ENCODE measurements at regions not wholly inside any gene's neighbourhood (a gene's known extent, or its start where the extent isn't known, plus 50 kb on each side); places are given as distances from the start of the nearest gene placed in this dataset.
"Not testable (repeated sequence)": the region's sequence is repeated elsewhere in the genome, so short reads cannot be mapped to it uniquely, and the experiment has no call there.

DNA sequence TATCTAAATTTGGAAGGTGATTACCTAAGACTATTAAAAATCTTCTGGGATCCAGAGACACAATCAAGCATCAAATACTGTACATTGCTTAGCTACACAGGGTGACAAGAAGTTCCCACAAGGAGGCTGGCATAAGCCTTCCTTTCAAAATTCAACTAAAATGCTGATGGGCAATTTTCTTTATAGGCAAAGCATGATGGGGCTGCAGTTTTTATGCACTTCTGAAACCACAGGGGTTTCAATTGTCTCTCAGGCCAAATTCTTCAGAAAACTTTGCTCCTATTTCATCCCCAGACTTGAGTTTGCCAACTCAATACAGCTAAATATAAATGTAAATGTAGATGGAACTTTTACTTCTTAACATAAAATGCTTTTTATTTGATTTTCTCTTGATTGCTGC, 241.6 kb downstream of the ZPLD1 start:
- no peak for DNase-seq (ENCODE audit: low read depth in 4 of 4, low spot score in 3 of 4)

DNA sequence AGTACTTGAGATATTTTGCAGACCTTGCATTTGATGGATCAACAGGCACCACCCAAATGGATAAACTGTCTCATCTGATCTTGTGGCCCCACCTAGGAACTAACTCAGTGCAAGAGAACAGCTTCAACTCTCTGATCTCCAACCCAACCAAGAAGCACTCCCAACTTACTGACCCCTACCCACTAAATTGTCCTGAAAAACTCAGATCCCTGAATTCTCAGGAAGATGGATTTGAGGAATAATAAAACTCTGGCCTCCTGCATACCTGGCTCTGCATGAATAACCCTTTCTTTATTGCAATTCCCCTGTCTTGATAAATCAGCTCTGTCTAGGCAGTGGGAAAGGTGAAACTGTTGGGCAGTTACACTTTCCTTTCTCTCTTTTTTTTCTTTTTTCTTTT, 247.9 kb downstream of the ZPLD1 start:
- peak; percentile 5 to 48 (median 26) for DNase-seq (ENCODE audit: low read depth in 4 of 4, low spot score in 3 of 4)

DNA sequence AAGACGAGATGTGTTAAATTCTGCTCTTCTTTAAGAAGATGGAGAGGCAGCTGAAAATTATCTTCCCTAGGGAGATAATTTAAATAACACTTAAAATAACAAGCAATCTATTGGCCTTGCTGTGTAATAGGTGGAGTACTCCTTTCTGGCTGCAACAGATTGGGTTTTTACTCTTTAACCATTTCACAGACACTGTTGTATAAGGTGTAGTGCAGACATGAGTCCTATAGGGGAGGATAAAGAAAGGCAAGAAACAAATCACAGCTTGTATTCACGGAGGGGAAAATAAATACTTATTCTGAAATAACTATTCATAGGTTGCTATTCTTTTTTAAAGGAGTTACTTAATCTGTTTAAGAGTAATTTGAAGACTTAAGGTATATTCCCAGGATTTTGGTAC, 252.0 kb downstream of the ZPLD1 start:
- DNase-seq (ENCODE audit: low read depth in 4 of 4, low spot score in 3 of 4) = no peak

DNA sequence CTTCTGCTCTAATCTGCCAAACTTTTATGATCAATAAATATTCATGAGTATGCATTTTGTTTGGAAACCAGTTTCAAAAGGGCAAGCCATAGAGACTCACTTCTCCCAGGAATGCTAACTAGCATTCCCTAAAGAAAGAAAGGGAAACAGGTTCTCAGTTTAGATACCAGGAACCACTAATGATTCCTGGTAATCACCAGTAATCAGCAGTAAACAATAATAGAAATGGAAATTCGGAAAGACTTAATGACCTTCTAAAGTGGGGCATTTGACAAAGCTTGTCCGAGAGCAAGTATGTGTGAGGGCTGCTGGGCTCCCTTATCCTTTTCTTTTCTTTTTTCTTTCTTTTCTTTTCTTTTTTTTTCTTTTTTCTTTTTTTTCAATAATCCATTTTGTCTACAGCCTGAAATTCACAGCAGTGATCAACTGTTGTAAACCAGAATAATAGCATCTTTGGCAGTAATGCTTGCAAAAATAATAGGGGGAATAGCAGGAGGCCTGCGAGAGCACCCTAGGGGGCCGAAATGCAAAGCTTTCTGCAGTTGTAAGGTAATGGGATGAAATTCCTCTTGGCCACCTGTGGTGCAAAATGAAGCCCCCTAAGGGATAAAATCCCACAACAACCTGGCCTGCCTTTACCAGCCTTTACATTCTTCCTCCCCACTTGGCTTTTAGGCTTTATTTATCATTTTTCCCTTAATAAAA, 253.2 kb downstream of the ZPLD1 start:
- no peak for DNase-seq (ENCODE audit: low read depth in 4 of 4, low spot score in 3 of 4)

DNA sequence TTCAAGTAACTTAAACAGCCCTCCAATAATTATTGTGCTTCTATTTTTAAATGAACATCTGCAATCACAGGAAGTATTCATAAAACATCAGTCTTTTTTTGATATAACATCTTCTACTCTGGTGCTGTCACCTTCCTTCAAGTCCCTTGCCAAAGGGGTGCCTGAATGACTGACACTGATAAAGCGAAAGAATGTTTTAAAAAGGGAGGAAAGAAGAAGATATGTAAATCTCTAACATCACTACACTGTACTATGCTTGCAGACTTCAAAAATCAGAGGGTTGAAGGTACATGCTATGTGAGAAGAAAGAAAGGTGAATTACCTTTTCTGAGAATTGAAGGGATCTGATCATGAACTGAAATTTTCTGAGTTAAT, 253.7 kb downstream of the ZPLD1 start:
- no peak for DNase-seq (ENCODE audit: low read depth in 4 of 4, low spot score in 3 of 4)

DNA sequence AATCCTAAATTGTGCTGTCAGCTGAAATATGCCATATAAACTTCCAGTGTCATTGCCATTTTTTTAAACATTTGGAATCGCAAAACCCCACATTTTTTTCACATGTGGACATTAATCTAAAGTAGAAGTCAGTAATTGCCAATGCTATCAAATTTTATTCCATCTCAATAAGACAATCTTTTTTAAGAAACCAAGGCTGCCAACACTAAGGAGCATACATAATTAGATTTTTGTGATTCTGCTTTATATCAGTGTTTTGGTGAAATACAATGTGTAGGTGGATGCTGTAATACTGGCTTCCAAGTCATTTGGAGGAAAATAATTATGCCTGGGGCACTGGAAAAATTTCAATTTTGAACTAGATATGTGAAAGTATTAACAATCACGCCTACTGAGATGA, 256.7 kb downstream of the ZPLD1 start:
- no peak for DNase-seq (ENCODE audit: low read depth in 4 of 4, low spot score in 3 of 4)

DNA sequence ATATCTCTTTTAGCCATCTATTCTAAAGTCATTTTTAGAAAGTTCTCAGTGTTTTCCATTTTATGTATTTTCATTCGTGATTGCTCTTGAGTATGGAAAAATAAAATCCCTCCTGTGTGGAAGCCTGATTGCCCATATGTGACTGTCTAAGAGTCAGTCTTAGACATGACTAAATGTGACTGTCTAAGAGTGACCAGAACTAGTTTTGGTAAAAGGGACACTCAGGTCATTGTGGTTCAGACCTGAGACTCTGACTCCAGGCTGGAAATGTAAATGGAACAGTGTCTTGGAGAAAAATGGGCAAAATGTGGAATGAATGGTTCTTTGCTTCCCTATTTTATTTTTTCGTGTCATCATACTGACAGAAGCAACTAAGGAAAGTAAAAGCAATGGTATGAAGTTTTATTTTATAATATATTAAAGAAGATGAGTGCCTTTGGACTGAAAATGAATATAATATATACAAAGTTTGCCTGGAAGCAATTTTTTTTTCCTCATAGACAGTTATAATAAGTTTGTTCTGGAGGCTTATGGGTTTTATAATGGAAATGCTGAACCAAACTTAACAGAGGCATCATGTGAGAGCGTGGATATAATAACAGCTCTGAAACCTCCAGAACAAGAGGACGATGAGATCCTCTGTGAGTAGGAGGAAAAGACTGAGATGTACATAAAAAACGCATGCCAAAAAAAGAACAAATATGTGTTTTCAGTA, 264.4 kb downstream of the ZPLD1 start:
- no peak for DNase-seq (ENCODE audit: low read depth in 4 of 4, low spot score in 3 of 4)

DNA sequence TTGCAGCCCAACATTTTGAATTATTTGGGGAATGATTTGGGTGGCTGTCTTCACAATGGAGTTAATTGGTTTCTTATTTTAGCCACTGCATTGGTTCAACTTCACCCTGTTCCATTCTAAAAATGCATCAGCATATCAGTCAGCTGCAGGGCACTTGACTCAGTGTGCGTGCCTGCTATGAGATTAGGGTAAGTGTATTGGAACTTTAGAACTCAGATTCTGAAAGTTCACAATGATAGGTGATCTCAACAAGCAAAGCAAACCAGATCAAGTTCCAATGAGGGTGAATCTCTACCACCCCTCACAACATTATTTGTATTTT, 265.0 kb downstream of the ZPLD1 start:
- no peak for DNase-seq (ENCODE audit: low read depth in 4 of 4, low spot score in 3 of 4)

DNA sequence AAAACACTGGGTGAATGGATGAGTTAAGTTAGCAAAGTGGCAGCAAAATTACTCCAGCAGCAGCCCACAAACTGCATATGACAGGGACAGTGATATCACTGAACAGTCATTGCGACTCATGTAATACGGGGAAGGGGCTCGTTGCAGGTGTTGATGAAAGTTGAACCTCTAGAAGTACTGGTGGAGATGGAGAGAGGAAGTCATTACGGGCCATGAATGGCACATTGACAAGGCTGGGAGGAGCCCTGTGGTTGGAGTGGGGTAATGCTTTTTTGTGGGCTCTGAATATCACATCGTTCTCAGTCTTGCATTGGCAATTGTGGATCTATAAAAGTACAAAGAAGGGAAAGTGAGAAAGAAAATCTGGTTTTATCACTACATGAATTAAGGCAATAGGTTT, 278.1 kb downstream of the ZPLD1 start:
- no peak for DNase-seq (ENCODE audit: low read depth in 4 of 4, low spot score in 3 of 4)

DNA sequence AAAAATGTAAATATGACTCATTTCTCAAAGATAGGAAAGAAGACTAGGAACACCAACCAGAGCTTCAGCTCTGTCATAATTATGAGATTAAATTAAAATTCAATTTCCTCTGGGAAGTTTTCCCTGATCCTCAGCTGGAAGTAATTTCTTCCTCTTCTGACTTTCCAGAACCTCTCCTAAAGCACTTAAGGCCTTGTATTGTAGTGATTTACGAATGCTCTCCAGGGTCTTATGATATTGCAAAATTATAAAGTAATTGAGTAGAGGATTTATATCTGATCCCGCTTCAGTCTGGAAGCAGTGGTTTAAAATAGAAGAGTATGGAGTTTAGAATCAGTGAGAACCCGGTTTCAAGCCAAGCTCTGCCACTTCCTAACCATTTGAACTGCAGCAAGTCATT, 279.8 kb downstream of the ZPLD1 start:
- no peak for DNase-seq (ENCODE audit: low read depth in 4 of 4, low spot score in 3 of 4)

DNA sequence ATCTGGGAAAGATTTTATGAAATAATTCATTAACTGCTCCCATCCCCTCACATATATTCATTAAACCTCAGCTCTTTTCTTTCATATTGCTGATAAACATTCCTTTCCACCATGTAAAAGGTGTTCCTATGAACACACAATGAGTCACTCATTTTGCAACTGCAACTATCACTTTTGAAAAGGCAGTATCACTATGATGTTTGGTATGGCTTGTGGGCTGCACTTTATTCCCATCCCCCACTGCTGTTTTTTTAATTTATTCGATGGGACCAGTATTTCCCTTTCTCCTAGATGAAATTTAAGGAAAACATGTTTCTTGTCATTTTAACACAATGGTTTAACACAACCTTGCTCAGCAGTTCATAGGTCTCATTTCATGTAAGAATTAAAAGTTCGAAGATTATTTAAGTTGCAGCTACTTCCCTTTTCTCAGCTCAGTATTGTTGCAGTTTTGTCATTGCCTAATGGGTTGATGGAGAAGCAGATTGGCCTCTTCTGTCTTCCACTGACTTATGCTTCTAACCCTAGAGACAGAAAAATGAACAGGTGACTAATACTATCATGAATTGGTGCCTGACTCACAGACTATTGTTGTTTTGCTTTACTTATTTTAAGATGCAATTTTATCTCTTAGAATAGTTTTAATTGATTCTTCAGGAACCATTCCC, 280.3 kb downstream of the ZPLD1 start:
- no peak for DNase-seq (ENCODE audit: low read depth in 4 of 4, low spot score in 3 of 4)

DNA sequence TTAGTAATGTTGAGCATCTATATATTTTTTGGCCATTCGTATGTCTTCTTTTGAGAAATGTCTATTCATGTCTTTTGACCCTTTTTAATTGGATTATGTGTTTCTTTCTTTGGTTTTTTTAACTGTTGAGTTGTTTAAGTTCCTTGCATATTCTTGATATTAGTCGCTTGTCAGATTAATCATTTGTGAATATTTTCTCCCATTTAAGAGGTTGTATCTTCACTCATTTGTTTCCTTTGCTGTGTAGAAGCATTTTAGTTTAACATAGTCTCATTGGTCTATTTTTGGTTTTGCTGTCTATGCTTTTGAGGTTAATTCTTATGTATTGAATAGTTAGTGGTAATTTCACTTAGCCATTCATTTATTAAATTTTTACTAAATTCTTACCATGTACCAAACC, 283.8 kb downstream of the ZPLD1 start:
- no peak for DNase-seq (ENCODE audit: low read depth in 4 of 4, low spot score in 3 of 4)

DNA sequence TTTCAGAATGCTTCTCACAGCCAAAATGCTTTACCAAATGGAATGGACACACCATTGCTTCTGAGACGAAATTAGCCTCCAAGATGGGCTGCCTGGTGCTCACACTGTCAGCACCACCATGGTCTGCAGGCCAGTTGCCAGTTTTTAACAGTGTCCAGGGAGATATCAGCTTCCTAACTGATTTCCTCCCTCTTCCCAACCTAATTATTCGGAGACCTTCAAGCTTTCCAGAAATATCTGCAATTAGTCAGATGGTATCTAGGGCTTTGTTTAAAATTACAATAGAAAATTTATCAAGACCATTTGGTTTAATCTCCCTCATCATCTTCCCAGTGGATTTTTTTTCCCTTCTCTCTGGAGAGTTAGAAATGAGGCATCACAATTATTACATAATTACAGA, 287.5 kb downstream of the ZPLD1 start:
- no peak for DNase-seq (ENCODE audit: low read depth in 4 of 4, low spot score in 3 of 4)

DNA sequence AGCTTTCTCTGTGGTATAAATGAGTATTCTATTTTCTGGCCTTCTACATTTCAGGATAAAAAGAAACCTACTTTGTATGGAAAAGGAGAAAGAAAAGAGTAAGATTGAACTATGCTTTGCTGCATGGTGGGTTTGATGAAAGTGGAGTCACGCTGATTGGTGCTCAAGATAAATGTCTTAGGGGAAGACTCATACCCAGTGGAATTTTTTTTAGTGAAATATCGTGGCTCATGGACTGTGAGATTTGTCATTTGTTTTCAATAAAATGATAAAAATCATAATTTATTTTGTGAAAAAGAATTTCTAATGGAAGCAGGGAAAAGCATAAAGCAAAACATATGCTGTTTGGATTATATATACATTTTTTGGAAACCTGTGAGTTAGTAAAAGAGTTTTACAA, 292.5 kb downstream of the ZPLD1 start:
- DNase-seq (ENCODE audit: low read depth in 4 of 4, low spot score in 3 of 4) = no peak

DNA sequence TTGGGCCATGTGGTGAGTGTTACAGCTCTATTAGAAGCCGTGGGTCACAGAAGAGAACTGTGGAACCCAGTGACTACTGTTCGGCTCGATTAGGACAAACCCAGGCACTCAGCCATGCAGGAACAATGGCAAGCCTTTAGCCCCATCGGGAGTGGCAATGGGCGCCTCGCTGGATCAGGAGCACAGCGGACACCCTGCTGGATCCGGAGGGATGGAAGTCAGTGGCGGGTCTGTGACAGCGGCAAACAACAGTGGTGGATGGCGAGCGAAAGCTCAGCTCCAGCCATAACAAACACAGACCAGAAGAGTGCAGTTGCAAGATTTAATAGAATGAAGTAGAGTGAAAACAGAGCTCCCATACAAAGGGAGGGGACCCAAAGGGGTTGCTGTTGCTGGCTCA, 297.8 kb downstream of the ZPLD1 start:
- not testable (repeated sequence) for DNase-seq (ENCODE audit: low read depth in 4 of 4, low spot score in 3 of 4)

DNA sequence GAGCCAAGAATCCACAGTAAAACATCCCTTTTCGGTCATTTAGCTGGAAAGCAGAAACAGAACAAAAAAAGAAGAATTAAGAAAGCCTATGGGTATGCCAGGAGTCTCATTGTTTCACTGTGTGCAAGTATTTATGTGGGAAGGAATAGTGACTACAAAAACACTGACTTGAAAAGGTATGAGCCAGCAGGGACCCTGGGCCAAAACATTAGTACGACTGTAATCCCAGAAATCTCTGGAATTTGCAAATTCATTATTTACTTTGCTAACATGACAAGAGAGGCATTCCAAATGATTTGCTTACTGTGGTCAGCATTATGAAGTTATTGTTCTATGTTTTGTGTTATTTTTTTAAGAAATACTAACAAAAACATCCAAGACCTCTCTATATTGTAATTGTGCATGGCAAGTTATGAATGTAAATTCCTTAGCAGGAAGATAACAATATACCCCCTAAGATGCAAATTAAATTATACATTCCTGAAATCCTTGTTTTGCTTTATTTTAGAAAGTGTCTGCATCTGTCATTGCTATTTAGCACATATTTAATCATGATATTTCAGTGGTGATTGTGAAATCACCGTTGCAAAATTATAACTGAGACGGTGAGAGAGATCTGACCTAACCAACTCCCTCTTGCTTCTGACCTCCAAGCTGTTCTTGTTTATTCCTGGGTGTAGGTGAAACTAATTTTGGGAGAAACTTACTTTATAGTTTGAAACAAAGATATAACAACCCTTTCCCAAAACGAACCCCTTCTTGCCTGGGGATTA, 299.2 kb downstream of the ZPLD1 start:
- no peak for DNase-seq (ENCODE audit: low read depth in 4 of 4, low spot score in 3 of 4)

DNA sequence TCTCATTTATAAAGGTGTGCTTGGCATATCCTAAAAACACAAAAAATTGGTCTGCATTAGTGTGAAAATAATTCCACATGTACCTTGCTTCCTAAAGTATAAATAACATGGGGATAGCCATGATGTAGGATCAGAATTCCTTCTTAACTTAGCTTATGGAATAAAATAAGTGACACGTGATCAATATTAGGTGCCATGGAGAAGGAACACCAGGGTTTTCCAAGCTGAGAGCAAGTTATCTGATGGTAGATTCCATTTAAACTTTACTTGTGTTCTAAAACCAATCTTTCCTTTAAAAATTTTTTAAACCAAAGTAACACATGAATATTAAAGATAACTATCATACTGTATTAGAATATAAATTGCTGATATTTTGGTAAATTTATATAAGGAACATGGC, 300.5 kb downstream of the ZPLD1 start:
- DNase-seq (ENCODE audit: low read depth in 4 of 4, low spot score in 3 of 4) = no peak

DNA sequence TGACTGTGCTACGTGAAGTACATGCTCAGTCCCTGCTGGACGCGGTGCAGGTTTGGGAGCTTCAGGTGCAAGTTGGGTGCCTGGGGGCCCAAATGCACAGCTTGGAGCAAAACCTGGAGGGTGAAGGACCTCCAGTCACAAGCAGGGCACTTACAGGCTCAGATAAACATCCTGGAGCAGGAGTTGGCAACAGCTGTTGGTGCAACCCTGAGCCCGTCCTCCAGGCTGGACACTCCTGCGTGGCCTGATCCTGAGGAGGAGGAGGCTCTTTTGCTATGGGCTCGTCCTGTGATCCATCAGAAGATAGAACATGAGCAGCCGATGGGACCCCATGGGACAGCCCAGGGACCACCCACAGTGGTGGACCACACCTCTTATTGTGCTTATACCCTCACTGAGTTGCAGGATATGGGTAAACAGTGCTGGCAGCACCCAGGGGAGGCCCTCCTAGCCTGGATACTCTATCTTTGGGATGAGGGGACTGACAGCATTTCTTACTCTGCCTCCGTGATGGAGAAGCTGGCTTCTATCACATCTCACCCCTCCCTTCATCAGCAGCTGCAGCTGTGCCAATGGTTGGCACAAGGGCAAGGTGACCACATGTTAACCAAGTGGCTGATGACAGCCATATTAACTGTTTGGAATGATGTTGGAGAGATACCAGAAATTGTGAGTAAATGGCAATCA, 301.6 kb downstream of the ZPLD1 start:
- DNase-seq (ENCODE audit: low read depth in 4 of 4, low spot score in 3 of 4) = no peak

DNA sequence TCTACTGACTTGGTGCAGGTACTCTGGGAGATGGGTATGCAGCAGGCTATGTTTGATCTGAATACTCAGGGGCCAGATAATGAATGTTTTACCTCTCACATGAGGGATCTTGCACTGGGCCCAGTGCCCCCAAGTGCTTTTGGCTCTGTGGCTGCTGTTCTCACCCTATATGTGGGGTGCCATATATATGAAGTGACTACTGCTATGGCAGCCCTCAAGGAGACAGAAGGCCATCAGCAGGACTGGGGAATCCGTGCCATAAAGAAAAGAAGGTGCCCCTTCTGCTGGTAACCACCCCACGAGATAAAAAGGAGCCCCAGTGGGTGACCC, 302.1 kb downstream of the ZPLD1 start:
- DNase-seq (ENCODE audit: low read depth in 4 of 4, low spot score in 3 of 4) = no peak

DNA sequence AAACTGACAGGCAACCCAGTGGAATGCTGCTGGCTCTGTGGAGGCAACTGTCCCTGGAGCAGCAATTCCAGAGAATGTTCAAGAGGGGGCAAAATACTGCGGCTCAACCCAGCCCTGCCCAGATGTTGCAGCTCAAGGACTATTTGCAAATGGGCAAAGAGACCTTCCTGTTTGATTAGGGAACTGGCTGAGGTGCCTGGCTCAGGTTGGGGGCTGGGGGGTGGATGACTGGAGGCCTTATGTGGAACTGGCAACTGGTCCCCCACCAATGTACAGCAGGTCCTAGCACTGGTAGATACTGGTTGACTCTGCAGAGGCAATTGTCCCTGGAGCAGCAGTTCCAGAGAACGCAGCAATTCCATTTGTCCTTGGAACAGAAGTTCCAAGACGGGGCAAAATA, 302.5 kb downstream of the ZPLD1 start:
- no peak for DNase-seq (ENCODE audit: low read depth in 4 of 4, low spot score in 3 of 4)

DNA sequence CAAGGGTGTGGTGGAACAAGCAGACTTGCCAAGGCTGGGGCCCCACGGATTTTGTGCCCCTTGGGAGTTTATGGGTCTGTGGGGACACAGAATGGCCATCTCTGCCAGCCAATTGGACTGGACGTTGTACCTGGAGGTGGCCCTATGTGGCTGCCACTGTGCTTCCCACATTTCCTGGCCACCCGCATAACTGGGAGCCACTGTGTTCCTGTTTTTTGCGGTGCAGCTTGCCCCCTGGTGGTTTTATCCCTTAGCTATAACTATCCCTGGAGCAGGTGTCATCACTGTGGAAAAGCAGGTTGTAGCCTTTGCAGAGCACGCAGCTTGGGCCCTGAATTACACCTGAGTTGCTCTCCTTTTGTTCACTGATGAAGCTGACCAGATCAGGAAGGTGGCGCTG, 306.3 kb downstream of the ZPLD1 start:
- no peak for DNase-seq (ENCODE audit: low read depth in 4 of 4, low spot score in 3 of 4)

Measured in right renal pelvis (tissue), 4 donors.